GM18861 (cell line): ENCODE measurements at regions not wholly inside any gene's neighbourhood (a gene's known extent, or its start where the extent isn't known, plus 50 kb on each side); places are given as distances from the start of the nearest gene placed in this dataset.
"Not testable (repeated sequence)": the region's sequence is repeated elsewhere in the genome, so short reads cannot be mapped to it uniquely, and the experiment has no call there.

ENCODE experiments used
- ATAC-seq: cut with Tn5 transposase; IDR thresholded peaks from one replicate; pipeline ENCODE4 v1.9.1; 2021; ENCODE audit not compliant: unreplicated experiment

GRCh38 chr6:85983032-85983659, 340.5 kb upstream of the SYNCRIP start:
- ATAC-seq = no peak

GRCh38 chr6:85977661-85978060, 335.0 kb upstream of the SYNCRIP start:
- no peak for ATAC-seq

GRCh38 chr6:85975957-85976356, 333.3 kb upstream of the SYNCRIP start:
- peak; percentile 81 for ATAC-seq

DNA sequence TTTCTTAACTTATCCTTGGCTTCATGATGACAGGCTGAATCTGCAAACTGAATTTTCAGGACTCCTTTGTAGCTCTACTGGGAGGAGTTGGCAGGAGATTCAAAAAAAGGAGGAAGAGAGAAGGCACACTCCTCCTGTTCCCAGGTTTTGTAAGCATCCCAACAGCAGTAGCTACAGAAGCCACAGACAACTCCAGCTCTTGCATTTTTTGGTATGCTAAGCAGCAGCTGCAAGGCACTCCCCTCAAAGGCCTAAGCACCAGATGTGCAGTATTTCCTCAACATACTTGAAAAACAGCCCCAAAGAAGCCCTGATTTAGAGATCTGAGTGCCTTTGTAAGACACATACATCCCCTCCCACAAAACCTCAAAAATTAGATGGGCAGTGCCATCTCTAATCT, 328.6 kb upstream of the SYNCRIP start:
- no peak for ATAC-seq

- ATAC-seq = no peak
Measured at GRCh38 chr6:85966828-85967227, 324.1 kb upstream of the SYNCRIP start.

DNA sequence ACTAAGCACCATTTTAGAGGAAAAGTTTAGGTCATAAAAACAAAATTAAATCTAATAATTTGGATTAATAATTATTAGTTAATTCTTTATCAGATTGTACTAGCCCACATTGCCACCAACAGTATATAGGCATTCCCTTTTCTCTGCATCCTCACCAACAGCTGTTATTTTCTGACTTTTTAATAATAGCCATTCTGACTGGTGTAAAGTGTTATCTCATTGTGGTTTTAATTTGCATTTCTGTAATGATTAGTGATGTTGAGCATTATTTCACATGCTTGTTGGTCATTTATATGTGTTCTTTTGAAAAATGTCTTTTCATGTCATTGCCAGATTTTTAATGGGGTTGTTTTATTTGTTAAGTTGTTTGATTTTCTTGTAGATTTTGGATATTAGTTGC, 319.1 kb upstream of the SYNCRIP start:
- peak; percentile 57 for ATAC-seq

- no peak for ATAC-seq
Measured at GRCh38 chr6:85961125-85961524, 318.4 kb upstream of the SYNCRIP start.

- no peak for ATAC-seq
Measured at GRCh38 chr6:85948481-85948880, 305.8 kb upstream of the SYNCRIP start.

GRCh38 chr6:85945459-85946185, 302.9 kb upstream of the SYNCRIP start:
- ATAC-seq = no peak

- ATAC-seq = no peak
Measured at GRCh38 chr6:85944776-85945175, 302.1 kb upstream of the SYNCRIP start.

DNA sequence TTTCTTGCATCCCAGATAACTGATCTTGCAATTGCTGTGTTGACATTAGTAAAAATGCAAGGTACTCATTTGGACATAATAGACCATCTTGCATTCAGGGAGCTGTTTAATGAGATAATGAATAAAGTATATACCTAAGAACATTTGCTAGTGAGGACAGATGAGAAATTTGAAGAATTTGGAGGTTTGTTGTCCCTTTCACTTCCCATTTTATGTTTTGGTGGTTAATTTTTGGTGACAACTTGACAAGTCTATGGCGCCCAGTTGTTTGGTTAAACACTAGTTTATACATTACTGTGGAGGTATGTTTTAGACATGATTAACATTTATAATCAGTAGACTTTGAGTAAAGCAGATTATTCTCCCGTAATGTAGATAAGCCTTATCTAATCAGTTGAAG, 300.2 kb upstream of the SYNCRIP start:
- peak; percentile 77 for ATAC-seq

DNA sequence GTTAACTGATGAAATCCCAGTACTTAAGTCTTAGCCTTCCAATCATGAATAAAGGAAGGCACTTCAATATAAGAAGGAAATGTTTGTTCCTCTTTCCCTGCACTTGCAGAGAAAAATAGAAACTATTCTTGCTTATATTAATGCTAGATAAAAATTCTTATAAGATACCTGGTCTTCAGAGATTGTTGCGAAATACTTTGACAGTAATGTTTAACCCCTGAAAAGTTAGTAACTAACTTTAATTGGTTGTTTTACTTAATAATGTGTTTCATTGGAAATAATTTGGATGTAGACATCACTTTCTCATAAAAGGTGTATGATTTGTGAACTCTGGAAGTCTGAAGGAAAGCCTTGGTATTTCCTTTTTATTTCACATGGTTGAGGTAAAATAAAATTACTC, 294.2 kb upstream of the SYNCRIP start:
- ATAC-seq = no peak

GRCh38 chr6:85923013-85923430, 280.3 kb upstream of the SYNCRIP start:
- ATAC-seq = peak; percentile 95

DNA sequence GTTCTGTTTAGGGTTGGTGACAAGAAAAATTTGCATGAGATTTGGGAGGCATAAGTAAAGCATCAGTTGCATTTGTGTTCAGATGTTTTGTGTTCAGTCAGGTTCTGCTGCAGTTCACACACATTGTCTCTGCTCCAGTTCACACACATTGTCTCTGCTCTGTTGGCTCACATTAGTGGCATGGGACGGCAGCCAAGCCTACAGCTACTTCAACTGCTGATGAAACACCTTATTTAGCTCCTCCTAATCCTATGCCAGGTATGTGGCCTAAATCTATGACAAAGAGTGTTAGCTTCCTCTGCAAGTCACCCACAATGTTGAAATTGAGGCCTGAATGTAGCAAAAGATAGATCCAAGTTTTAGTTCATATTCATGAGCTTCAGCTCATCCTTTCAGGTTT, 278.1 kb upstream of the SYNCRIP start:
- ATAC-seq = no peak

DNA sequence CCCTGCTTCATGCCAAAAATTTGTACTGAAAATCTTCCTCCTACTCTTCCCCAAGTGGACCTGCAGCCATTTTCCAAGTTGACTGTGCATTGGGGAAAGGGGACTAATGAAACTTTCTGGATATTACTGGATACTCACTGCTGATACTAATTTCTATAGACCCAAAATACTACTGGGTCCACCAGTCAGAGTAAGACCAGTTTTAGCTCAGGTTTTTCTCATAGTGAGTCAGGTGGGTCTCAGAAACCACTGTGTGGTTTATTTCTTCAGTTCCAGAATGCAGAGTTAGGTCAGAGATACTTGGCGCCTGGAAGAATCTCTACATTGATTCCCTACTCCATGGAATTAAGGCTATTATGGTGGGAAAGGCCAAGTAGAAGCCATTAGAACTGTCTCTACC, 274.8 kb upstream of the SYNCRIP start:
- ATAC-seq = no peak

GRCh38 chr6:85913001-85913400, 270.3 kb upstream of the SYNCRIP start:
- ATAC-seq = no peak

DNA sequence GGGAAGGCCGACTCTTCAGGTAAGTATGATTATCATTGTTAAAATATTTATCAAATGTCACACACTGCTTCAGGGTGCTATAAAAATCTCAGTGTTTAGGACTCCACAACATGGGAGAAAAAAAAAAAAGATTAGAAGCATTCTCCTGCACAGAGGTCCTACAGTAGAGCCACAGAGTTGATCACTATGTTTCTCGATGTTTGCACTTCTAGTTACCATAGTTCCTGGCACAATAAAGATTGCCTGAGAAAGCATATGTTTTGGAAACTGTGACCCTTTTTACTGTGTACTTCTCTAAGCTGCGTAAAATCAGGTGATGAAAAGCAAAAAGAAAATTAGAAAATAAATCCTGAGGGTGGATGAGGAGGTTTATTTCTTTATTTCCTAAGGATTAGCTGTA, 269.9 kb upstream of the SYNCRIP start:
- ATAC-seq = no peak

GRCh38 chr6:85911067-85911466, 268.4 kb upstream of the SYNCRIP start:
- no peak for ATAC-seq

- ATAC-seq = not testable (repeated sequence)
Measured at GRCh38 chr6:85908120-85908519, 265.4 kb upstream of the SYNCRIP start.

GRCh38 chr6:85892346-85892745, 249.7 kb upstream of the SYNCRIP start:
- no peak for ATAC-seq

DNA sequence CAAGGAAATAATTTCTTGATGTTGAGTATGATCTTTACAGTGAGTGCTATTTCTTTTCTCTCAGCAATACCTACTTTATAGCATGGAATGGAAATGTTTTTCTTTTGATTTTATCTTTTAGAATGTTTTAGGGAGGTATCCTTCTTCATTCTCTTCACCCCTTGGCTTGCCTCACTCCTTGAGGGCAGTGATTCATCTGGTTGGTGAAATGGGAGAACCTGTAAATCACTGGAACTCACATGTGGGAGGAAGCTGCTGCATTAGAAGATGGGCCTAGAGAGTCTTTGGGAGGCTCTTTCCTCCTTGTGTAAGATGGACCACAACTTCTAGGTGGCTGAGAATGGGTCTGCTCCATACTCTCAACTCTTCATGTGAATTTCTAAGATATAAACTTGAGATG, 244.8 kb upstream of the SYNCRIP start:
- ATAC-seq = no peak

GRCh38 chr6:85868685-85869084, 226.0 kb upstream of the SYNCRIP start:
- no peak for ATAC-seq

GRCh38 chr6:85867595-85867994, 224.9 kb upstream of the SYNCRIP start:
- ATAC-seq = no peak
